ENCODE measurements at regions not wholly inside any gene's neighbourhood (a gene's known extent, or its start where the extent isn't known, plus 50 kb on each side); places are given as distances from the start of the nearest gene placed in this dataset.

GRCh38 chr18:78790960-78791359, 188.7 kb upstream of the SALL3 start:
- WGBS, 5 donors: 86 to 90% (median 87%) methylated on average over 11 of the region's 11 CpGs
- intact Hi-C loops (cut with DNase I; ENCODE audit: low total_unique reads): no loop called here
- Histone ChIP-seq H3K27me3 (peaks cover 0 to 19% (median 0%) of the 10 kb centered on the region in 3 donors), H3K9me3 (no peaks in the 10 kb centered on the region), H3K36me3 (no peaks in the 10 kb centered on the region), H3K4me3 (no peak overlapping the region), H3K4me1 (no peaks in the 10 kb centered on the region), H3K27ac (no peak overlapping the region)
- TF ChIP-seq POLR2AphosphoS5 (IDR thresholded peaks at IDR 0.05) (no peak), POLR2A (IDR thresholded peaks at IDR 0.05) (no peak), EP300 (IDR thresholded peaks at IDR 0.05) (no peak), CTCF (IDR thresholded peaks at IDR 0.05) (no peak)
- no peak for DNase-seq

- no peak for TF ChIP-seq EP300 (IDR thresholded peaks at IDR 0.05)
- TF ChIP-seq POLR2AphosphoS5 (IDR thresholded peaks at IDR 0.05): no peak
- TF ChIP-seq POLR2A (IDR thresholded peaks at IDR 0.05): no peak
- no peak for TF ChIP-seq CTCF (IDR thresholded peaks at IDR 0.05)
- no peaks in the 10 kb centered on the region for H3K9me3 ChIP-seq
- H3K4me1 ChIP-seq: no peaks in the 10 kb centered on the region
- intact Hi-C loops (cut with DNase I; ENCODE audit: low total_unique reads): no loop called here
- peaks cover 0 to 19% (median 0%) of the 10 kb centered on the region in 3 donors for H3K27me3 ChIP-seq
- no peak for DNase-seq
- no peaks in the 10 kb centered on the region for H3K36me3 ChIP-seq
- WGBS, 5 donors: 79 to 89% (median 89%) methylated on average over 8 to 9 of the region's 9 CpGs
- no peak overlapping the region for H3K4me3 ChIP-seq
- H3K27ac ChIP-seq: no peak overlapping the region
These were observed 187.5 kb upstream of the SALL3 start for GRCh38 chr18:78792094-78792493.

GRCh38 chr18:78792736-78793135, 186.9 kb upstream of the SALL3 start:
- TF ChIP-seq CTCF (IDR thresholded peaks at IDR 0.05): no peak
- TF ChIP-seq POLR2AphosphoS5 (IDR thresholded peaks at IDR 0.05): no peak
- no peak for TF ChIP-seq EP300 (IDR thresholded peaks at IDR 0.05)
- no peak for TF ChIP-seq POLR2A (IDR thresholded peaks at IDR 0.05)
- Histone ChIP-seq H3K4me1 (no peaks in the 10 kb centered on the region), H3K36me3 (no peaks in the 10 kb centered on the region), H3K9me3 (no peaks in the 10 kb centered on the region), H3K27ac (no peak overlapping the region), H3K27me3 (peaks cover 0 to 16% (median 0%) of the 10 kb centered on the region in 3 donors), H3K4me3 (no peak overlapping the region)
- DNase-seq: no peak
- intact Hi-C loops (cut with DNase I; ENCODE audit: low total_unique reads): no loop called here
- WGBS, 5 donors: 92 to 96% (median 93%) methylated on average over 19 to 20 of the region's 20 CpGs

- Histone ChIP-seq H3K4me3 (no peak overlapping the region), H3K36me3 (no peaks in the 10 kb centered on the region), H3K27ac (no peak overlapping the region), H3K9me3 (no peaks in the 10 kb centered on the region), H3K4me1 (no peaks in the 10 kb centered on the region), H3K27me3 (peaks cover 0 to 11% (median 0%) of the 10 kb centered on the region in 3 donors)
- TF ChIP-seq POLR2AphosphoS5 (IDR thresholded peaks at IDR 0.05) (no peak), EP300 (IDR thresholded peaks at IDR 0.05) (no peak), CTCF (IDR thresholded peaks at IDR 0.05) (no peak), POLR2A (IDR thresholded peaks at IDR 0.05) (no peak)
- intact Hi-C loops (cut with DNase I; ENCODE audit: low total_unique reads): no loop called here
- 70 to 80% (median 77%) methylated on average over 18 to 19 of the region's 19 CpGs for WGBS, 5 donors
- DNase-seq: no peak
These were observed 186.1 kb upstream of the SALL3 start for GRCh38 chr18:78793313-78794070.
